NCI-H69 (cell line): ENCODE measurements at regions not wholly inside any gene's neighbourhood (a gene's known extent, or its start where the extent isn't known, plus 50 kb on each side); places are given as distances from the start of the nearest gene placed in this dataset.
"Not testable (repeated sequence)": the region's sequence is repeated elsewhere in the genome, so short reads cannot be mapped to it uniquely, and the experiment has no call there.

Source experiments
- DNase-seq: peaks from one replicate; lab custom pipeline; 2025; lab: John Stamatoyannopoulos, UW

DNA sequence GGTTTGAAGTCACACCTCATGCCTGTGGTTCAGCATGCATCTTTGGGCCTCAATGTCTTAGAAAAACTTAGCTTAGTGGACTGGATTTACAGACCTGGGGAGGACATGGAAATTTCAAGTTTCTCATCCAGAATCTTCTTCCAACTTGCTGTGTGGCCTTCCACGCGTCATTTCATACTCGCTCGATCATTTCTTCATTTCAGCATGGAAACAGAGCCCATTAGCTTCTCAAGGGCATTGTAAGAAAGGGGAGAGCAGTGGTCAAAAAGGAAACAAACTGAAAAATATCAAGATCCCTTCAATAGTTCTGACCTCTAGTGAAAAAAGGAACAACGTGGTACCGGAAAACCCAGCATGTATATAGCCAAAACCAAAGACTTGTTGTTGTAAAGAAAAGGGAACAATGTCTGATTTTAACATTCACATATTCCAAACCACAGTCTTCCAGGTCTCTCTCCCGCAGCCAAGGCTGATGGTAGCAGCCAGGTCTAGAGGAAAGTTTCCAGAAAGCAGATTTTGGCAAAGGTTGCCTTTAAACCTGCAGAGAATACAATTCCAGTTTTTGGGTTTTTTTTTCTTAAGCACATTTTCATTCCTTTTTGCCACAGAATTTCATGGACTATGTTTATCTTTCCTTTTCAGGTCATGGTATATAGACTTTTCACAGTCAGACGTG, 97.0 kb upstream of the CDC42BPA start:
- DNase-seq, result no peak

DNA sequence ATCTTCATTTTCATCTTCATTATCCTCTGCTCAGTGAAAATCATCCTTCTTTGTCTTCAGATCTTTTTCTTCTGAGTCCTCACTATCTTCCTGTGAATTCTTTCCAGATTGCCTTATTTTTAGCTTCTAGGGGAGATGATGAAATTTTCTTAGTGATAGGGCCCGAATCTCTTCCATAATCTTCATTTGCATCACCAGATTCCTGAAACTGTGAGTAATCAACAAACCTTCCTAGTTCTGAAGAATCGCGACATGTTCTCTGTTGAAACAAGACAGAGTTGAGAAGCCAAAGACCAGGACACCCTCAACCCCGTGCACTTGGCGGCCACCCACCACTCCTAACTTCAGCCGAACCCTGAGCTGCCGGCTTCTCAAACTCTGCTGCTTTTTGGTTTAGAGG, 92.8 kb upstream of the CDC42BPA start:
- no peak for DNase-seq

DNA sequence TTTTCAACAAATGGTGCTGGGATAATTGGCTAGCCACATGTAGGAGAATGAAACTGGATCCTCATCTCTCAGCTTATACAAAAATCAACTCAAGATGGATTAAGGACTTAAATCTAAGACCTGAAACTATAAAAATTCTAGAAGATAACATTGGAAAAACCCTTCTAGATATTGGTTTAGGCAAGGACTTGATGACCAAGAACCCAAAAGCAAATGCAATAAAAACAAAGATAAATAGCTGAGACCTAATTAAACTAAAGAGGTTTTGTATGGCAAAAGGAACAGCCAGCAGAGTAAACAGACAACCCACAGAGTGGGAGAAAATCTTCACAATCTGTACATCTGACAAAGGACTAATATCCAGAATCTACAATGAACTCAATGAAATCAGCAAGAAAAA, 88.0 kb upstream of the CDC42BPA start:
- DNase-seq, result not testable (repeated sequence)

DNA sequence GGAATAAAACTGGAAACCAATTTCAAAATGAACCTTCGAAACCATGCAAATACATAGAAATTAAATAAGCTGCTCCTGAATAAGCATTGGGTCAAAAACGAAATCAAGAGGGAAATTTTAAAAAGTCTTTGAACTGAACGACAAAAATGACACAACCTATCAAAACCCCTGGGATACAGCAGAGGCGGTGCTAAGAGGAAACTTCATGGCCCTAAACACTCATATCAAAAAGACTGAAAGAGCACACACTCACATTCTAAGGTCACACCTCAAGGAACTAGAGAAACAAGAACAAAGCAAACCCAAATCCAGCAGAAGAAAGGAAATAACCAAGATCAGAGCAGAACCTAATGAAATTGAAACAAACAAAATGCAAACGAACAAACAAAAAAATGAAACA, 85.2 kb upstream of the CDC42BPA start:
- no peak for DNase-seq

DNA sequence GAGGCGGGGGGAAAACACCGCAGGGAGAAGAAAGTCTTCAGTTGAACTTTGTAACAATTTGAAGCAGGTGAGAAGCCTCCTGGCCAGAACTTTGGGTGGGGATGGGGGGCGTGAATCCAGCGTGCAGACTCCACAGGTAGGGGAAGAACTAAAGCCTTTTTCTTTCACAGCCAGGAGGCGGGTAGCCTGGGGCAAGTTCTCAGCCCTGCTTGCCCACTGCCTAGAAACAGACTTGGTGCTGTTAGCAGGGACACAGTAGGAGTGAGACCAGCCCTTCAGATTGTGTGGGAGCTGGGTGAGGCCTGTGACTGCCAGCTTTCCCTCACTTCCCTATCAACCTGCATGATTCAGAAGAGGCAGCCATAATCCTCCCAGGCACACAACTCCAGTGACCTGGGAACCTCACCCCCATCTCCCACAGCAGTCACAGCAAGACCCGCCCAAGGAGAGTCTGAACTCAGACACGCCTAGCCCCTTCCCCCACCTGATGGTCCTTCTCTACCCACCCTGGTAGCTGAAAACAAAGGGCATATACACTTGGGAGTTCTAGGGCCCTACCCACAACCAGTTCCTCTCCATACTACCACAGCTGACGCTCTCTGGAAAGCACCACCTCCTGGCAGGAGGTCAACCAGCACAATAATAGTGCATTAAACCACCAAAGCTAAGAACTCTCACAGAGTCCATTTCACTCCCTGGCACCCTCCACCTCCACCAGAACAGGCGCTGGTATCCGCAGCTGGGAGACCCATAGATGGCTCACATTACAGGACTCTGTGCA, 83.5 kb upstream of the CDC42BPA start:
- peak; percentile 7 for DNase-seq

DNA sequence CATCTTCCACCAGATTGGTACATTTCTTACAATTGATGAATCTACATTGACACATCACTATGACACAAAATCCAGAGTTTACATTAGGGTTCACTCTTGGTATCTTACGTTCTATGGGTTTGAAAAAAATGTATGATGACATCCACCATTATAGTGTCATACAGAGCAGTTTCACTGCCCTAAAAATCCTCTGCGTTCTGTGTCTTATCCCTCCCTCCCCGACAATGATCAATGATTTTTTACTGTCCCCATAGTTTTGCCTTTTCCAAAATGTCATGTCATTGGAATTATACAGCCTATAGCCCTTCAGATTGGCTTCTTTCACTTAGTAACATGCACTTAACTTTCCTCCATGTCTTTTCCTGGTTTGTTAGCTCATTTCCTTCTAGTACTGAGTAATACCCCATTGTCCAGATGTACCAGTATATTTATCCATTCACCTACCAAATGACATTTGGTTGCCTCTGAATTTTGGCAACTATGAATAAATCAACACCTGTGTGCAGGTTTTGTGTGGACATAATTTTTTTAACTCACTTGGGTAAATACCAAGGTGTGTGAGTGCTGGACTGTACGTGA, 80.9 kb upstream of the CDC42BPA start:
- DNase-seq, result no peak

DNA sequence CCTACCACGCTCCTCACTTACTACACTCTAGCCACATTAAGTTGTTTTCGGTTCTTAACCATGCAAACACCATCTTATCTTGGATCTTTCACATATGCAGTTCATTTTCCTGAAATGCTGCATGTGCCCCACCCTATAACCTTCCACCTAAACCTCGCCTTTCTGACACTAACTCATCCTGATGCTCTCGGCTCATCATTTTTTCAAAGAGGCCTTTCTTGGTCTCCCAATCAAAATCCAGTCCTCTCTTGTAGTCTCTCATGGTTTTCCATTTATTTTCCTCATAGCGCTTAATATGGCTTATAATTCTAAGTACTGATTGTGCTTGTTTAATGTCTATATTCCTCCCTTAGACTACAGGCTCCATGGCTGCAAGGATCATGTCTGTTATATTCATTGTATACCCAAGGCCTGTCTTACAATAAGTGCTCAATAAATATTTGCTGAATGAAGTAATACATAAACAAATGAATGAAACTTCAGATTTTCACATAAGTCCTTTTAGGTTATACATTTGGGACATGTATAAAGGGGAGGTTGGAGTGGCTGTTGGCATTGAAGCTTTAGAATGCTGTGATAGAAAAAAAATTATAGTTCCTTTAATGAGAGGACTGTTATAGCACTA, 79.2 kb upstream of the CDC42BPA start:
- DNase-seq, result no peak

DNA sequence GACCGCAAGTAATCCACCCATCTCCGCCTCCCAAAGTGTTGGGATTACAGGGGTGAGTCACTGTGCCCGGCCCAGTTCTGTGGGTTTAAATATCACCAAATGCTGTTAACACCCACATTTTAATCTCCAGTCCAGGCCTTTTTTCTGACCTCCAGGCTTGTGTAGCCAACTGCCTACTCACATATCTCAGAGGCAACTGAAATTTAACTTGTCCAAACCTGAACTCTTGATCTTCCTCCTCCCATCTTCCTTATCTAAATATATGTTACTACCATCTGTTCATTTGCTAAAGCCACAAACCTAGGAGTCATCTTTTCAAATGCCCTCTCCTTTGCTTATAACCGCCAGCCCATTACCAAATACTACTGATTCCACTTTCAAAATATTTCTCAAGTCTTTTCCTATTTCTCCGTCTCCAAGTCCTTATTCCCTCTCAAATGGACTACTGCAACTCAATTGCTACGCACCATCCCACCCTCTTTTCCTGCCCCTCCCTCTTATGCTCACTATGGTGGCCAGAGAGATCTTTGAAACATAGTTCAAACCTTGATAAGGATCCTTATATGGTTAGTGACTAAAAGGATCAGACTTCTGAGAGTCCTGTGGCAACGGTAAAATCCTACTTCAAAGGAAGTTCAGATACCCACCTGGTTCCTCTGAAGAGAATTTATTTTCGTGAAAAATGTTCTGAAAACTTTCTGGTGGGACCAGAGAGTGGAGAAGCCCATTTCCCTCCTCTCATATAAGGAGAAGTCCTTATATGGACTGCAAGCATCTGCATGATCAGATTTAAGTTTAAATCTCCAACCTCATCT, 78.5 kb upstream of the CDC42BPA start:
- no peak for DNase-seq

DNA sequence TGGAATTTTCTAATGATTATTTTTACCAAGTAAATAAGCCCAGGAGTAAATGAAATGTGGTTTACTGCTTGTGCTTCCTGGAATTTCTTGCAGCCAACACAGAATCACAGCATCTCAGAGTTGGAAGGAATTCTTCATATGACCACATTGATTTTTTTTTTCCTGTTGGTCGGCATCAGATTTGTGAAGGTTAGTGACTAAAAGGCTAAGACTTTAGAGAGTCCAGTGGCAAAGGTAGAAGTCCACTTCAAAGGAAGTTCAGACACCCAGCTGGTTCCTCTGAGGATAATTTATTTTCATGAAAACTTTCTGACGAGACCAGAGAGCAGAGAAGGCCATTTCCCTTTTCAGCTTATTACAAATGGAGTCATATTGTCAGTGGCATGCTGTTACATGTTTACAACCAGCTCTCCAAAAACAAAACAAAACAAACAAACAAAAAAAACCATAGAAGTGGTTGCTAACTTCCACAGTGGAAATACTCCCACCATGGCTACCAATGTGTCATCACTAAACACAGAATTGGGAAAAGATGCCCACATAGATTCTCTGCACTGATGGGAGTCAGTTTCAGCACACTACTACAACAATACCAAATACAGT, 77.2 kb upstream of the CDC42BPA start:
- DNase-seq, result no peak

DNA sequence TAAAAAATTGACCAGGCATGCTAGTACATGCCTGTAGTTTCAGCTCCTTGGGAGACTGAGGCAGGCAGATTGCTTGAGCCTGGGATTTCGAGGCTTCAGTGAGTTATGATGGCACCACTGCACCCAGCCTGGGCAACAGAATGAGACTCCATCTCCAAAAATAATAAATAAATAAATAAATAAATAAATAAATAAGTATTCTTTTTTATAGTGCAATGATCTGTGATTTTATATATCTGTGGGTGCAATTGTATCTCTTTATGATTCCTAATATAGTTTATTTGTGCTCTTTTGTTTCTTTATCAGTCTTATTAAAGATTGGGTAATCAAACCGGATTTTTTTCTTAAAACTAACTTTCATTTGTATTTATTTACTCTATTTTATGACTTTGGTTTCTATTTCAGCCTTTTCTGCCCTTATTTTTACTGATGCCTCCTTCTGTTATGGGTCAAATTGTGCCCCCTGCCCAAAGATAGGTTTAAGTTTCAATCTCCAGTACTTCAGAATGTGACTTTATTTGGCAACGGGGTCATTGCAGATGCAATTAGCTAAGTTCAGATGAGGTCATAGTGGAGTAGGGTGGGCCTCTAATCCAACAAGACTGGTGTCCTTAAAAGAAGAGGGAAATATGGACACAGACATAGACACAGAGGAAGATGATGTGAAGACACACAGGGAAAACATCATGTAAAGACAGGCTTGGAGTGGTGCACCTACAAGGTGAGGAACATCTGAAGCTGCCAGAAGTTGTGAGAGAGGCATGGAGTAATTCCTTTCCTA, 74.9 kb upstream of the CDC42BPA start:
- no peak for DNase-seq

DNA sequence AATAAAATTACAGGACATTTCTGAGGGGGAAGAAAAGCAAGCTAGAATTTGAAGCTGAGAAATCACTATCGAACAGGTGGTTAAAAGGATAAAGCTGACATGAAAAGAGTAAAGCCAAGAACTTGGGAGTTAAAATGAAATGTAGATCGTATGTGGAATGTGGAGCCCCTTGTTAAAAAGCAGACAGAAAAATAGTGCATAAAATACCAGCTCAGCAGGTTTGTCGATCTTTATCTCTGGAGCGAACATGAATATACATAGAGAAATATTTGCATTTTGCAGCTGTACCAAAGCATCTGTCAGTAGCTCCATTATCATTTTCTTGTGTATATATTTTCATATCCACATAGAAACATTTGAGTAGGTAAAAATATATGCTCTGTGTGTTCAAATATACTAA, 73.6 kb upstream of the CDC42BPA start:
- no peak for DNase-seq

DNA sequence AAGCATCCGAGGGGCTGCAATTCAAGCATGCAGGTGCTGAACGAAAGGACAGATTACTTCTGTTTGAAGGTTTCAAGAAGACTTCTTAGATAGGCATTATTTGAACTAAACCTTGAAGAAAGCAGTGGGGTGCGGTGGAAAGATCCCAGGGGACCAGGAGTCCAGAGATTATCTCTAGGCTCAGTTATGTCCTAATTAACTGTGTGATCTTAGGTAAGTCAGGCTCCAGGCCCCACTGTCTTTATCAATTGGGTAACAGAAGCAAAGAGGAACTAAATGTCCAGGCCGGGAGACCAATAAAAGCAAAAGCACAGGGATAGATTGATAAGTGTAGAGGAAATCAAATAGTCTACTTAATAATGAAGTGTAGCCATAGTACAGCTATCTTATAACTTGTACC, 72.9 kb upstream of the CDC42BPA start:
- no peak for DNase-seq

DNA sequence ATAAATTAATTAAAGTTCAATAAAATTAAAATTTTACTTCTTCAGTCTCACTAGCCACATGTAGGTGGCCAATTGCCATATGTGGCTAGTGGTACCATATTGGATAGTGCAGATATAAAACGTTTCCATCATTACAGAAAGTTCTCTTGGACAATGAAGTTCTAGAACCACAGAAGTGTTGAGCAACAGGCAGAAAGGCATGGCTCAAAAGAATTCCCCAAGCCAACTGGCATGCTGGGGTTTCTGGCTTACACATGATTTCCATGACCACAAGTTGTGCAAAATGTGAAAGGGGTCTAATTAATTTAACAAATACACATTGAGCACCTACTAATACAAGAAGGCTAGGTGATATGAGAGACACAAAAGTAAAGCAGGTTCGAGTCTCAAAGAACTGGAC, 72.2 kb upstream of the CDC42BPA start:
- DNase-seq, result no peak

DNA sequence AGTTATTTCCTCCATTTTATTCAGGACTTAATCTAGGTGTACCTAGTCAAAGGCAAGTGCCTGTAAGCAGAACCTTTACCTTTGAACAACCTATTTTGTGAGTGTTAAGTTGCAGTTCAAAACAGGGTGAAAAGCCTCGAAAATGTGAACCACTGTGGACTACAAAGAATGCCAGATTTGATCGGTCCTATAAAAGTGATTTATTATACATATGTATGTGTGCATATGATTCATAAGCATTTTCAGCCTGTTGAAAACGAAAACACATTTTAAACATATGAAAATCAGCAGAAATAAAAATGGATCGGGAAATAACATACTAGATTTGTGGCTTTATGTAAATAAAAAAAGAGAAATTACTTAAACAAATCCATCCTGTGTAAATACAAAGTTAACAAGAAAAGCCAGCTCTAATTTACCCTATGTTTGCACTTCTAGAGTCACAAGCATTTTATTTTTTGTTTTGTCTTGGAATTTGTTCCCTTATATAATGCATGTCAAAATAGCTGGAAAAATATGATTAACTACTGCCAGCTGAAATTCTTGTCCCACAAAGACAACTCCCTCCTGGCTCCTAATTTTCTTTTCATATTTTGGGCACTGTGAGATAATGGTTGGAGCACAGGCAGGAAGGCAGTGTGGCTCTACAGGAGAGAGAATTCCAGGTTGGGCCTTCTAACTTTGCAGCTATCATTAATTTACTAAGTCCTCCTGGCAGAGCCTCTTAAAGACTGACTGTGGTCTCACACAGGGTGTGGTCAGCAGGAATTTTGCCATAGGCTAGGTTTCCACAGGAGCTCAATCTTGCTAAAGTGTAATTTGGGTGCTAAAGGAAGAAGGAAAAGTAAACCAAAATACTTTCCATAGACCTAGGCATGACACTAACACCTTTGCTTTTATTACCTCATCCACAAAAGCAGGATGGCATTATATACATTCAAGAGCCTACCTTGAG, 70.2 kb upstream of the CDC42BPA start:
- no peak for DNase-seq

DNA sequence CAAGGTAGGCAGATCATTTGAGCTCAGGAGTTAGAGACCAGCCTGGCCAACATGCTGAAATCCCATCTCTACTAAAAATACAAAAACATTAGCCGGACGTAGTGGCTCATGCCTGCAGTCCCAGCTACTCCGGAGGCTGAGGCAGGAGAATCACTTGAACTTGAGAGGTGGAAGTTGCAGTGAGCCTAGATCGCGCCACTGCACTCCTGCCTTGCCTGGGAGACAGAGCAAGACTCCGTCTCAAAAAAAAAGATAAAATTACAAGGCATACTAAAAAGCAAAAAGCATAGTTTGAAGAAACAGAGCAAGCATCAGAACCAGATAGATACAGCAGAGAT, 61.2 kb upstream of the CDC42BPA start:
- no peak for DNase-seq

DNA sequence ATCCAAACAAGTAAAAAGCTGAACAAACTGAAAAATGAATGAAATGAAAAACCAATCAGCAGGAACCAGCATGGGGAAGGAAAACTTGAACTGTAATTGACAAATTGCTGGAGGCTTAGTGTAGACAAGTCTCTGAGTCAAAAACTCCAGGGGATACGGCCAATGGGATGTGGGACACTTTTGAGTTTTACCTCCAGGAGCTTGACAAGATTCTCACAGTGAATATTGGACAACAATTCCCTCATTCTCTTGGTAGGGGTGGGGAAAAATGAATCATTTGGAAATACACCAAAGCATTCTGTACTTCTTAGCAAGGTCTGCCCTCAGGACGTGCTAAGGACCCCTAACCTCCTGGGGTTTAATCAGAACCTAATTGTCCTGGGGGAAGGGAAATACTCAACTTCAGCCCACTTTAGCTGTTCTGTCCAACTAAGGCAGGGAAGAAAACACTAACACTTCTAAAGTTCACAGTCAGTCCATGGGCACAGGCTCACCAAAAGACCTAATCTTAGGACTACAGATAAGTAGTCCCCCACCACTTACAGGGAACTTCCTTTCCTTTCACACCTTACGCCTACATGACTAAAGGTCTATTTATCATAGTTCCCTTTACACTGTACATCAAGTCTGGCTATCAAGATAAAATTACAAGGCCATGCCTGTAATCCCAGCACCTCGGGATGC, 60.7 kb upstream of the CDC42BPA start:
- no peak for DNase-seq

DNA sequence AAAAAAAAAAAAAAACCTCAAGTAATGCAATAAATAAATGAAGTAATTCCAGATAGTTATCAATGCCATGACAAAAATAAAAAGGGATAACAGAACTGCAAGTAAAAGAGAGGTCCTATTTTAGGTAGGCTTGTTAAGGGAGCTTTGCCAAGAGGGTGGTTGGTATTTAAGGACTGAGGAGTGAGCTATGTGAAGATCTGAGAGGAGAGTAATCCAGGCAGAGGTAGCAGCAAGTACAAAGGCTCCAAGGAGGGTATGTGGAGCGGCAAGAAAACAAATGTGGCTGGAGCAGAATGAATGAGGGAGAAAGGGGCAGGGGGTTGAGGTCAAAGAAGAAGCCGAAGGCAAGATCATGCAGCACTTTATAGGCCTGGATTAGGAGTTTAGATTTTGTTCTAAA, 59.9 kb upstream of the CDC42BPA start:
- no peak for DNase-seq

DNA sequence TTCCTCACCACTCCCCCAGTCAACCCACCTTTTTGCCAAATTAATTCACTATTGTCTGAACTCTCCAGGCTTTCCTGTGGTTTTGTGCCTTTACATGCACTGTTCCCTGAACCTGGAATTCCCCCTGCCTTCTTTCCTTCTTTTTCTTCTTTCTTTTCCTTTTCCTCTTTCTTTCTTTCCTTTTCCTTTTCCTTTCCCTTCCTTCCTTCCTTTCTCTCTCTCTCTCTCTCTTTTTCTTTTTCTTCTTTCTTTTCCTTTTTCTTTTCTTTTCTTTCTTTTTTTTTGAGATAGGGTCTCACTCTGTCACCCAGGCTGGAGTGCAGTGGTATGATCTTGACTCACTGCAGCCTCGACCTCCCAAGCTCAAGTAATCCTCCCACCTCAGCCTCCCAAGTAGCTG, 56.6 kb upstream of the CDC42BPA start:
- no peak for DNase-seq

DNA sequence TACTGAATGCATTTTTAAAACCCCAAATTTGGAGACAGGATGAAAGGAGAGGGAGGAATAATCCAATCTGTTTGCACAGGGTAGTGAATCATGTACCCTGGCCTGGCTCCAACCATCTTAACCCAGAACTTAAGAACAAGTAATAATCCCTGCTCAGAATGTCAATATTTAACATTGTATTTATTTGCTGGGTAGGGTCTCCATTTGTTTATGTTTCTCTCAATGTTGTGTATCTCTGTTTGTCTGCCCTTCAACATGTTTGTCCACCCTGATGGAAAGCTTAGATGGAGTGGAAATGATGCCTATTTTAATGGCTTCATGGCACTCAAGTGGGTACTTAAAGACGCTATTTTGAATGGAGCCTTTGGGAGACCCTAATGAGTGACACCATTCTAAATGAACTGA, 54.4 kb upstream of the CDC42BPA start:
- peak; percentile 51 for DNase-seq
